ENCODE measurements at regions not wholly inside any gene's neighbourhood (a gene's known extent, or its start where the extent isn't known, plus 50 kb on each side); places are given as distances from the start of the nearest gene placed in this dataset.

DNA sequence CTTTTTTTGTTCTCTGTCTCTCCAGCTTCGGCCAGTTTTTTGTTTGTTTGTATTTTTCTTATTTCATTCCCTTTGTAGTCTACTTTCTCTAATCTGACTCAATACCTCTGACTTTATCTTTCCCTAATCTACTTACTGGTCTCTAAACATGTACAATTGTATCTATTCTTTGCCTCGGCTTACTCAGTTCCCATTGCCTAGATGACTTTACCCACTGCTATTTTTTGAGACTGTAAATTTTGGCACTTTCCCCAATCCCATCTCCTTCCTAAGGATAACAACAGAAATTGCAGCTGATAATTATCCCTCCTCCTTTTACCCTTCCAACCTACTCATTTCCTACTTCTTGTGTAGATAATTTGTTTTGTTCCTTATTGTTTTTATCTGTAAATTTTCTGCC lies 511.1 kb downstream of the RPL10L start:
- TF ChIP-seq, protein P1, sequence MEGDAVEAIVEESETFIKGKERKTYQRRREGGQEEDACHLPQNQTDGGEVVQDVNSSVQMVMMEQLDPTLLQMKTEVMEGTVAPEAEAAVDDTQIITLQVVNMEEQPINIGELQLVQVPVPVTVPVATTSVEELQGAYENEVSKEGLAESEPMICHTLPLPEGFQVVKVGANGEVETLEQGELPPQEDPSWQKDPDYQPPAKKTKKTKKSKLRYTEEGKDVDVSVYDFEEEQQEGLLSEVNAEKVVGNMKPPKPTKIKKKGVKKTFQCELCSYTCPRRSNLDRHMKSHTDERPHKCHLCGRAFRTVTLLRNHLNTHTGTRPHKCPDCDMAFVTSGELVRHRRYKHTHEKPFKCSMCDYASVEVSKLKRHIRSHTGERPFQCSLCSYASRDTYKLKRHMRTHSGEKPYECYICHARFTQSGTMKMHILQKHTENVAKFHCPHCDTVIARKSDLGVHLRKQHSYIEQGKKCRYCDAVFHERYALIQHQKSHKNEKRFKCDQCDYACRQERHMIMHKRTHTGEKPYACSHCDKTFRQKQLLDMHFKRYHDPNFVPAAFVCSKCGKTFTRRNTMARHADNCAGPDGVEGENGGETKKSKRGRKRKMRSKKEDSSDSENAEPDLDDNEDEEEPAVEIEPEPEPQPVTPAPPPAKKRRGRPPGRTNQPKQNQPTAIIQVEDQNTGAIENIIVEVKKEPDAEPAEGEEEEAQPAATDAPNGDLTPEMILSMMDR (IDR thresholded peaks at IDR 0.05; ENCODE audit: low read length): no peak
- TF ChIP-seq EZH2 (optimal IDR thresholded peaks at IDR 0.05; ENCODE audit: low read depth, low read length): no peak
- no peak for TF ChIP-seq EZH2phosphoT487 (IDR thresholded peaks at IDR 0.05; ENCODE audit: low read length)

All from MM.1S (cell line).